ENCODE measurements at regions not wholly inside any gene's neighbourhood (a gene's known extent, or its start where the extent isn't known, plus 50 kb on each side); places are given as distances from the start of the nearest gene placed in this dataset.

GRCh38 chr2:205937211-205937610 is 148.8 kb downstream of the INO80D start:
- intact Hi-C loops (cut with micrococcal nuclease) = no loop called here

GRCh38 chr2:205936446-205936845 is 149.5 kb downstream of the INO80D start:
- no peaks in the 10 kb centered on the region for H3K9me3 Mint-ChIP-seq
- no peaks in the 10 kb centered on the region for H3K36me3 Mint-ChIP-seq (ENCODE audit: low read depth)
- ChIA-PET POLR2A (no interaction called here), CTCF (interaction anchor here (1.1 to 1.4 kb wide), 2 partner anchors 11 to 1612 kb away, joined by 3 to 4 read pairs; no protein-coding TSS in a partner anchor)
- H3K4me3 Mint-ChIP-seq = no peak overlapping the region
- H3K27me3 Mint-ChIP-seq = no peaks in the 10 kb centered on the region
- DNase-seq = no peak
- TF ChIP-seq CTCF (IDR thresholded peaks at IDR 0.05) = no peak
- intact Hi-C loops (cut with micrococcal nuclease) = no loop called here
- H3K4me1 Mint-ChIP-seq = no peaks in the 10 kb centered on the region
- ATAC-seq (ENCODE audit: low read depth) = no peak
- no peak overlapping the region for H3K27ac Mint-ChIP-seq

More at GRCh38 chr2:205937211-205937610, 148.8 kb downstream of the INO80D start:
- ChIA-PET CTCF (interaction anchor here (0.7 kb wide), 1 partner anchor 217 kb away, joined by 3 read pairs; no protein-coding TSS in a partner anchor), POLR2A (no interaction called here)
- H3K36me3 Mint-ChIP-seq (ENCODE audit: low read depth) = no peaks in the 10 kb centered on the region
- no peak overlapping the region for H3K27ac Mint-ChIP-seq
- DNase-seq (no peak), ATAC-seq (ENCODE audit: low read depth) (no peak)
- H3K4me1 Mint-ChIP-seq = no peaks in the 10 kb centered on the region
- TF ChIP-seq CTCF (IDR thresholded peaks at IDR 0.05) = no peak
- no peak overlapping the region for H3K4me3 Mint-ChIP-seq
- no peaks in the 10 kb centered on the region for H3K27me3 Mint-ChIP-seq
- no peaks in the 10 kb centered on the region for H3K9me3 Mint-ChIP-seq

GRCh38 chr2:205934443-205934842 is 151.5 kb downstream of the INO80D start:
- Mint-ChIP-seq H3K27me3 (no peaks in the 10 kb centered on the region), H3K27ac (no peak overlapping the region), H3K4me1 (no peaks in the 10 kb centered on the region), H3K9me3 (no peaks in the 10 kb centered on the region), H3K4me3 (no peak overlapping the region), H3K36me3 (ENCODE audit: low read depth) (no peaks in the 10 kb centered on the region)
- TF ChIP-seq CTCF (IDR thresholded peaks at IDR 0.05) = no peak
- no peak for ATAC-seq (ENCODE audit: low read depth)
- intact Hi-C loops (cut with micrococcal nuclease) = no loop called here
- DNase-seq = no peak
- POLR2A ChIA-PET = no interaction called here
- CTCF ChIA-PET = interaction anchor here (1.0 kb wide), 1 partner anchor 8 kb away, joined by 4 read pairs; no protein-coding TSS in a partner anchor

- DNase-seq (no peak), ATAC-seq (ENCODE audit: low read depth) (no peak)
- intact Hi-C loops (cut with micrococcal nuclease) = no loop called here
- CTCF ChIA-PET = no interaction called here
- no peak overlapping the region for H3K4me3 Mint-ChIP-seq
- POLR2A ChIA-PET = no interaction called here
- no peak overlapping the region for H3K27ac Mint-ChIP-seq
- H3K9me3 Mint-ChIP-seq = no peaks in the 10 kb centered on the region
- no peaks in the 10 kb centered on the region for H3K4me1 Mint-ChIP-seq
- H3K36me3 Mint-ChIP-seq (ENCODE audit: low read depth) = no peaks in the 10 kb centered on the region
- no peak for TF ChIP-seq CTCF (IDR thresholded peaks at IDR 0.05)
- H3K27me3 Mint-ChIP-seq = peaks cover 3% of the 10 kb centered on the region
These were observed 153.1 kb downstream of the INO80D start for GRCh38 chr2:205932861-205933260.

GRCh38 chr2:205931388-205931787 is 154.6 kb downstream of the INO80D start:
- H3K9me3 Mint-ChIP-seq = no peaks in the 10 kb centered on the region
- H3K36me3 Mint-ChIP-seq (ENCODE audit: low read depth) = no peaks in the 10 kb centered on the region
- DNase-seq (no peak), ATAC-seq (ENCODE audit: low read depth) (no peak)
- no peak overlapping the region for H3K27ac Mint-ChIP-seq
- ChIA-PET CTCF (no interaction called here), POLR2A (no interaction called here)
- H3K4me1 Mint-ChIP-seq = peaks cover 1% of the 10 kb centered on the region
- no peak overlapping the region for H3K4me3 Mint-ChIP-seq
- no peak for TF ChIP-seq CTCF (IDR thresholded peaks at IDR 0.05)
- peaks cover 16% of the 10 kb centered on the region for H3K27me3 Mint-ChIP-seq
- intact Hi-C loops (cut with micrococcal nuclease) = no loop called here
